Upper lobe of left lung (tissue), 6 donors: ENCODE measurements at regions not wholly inside any gene's neighbourhood (a gene's known extent, or its start where the extent isn't known, plus 50 kb on each side); places are given as distances from the start of the nearest gene placed in this dataset.

Source experiments
- ATAC-seq, 2 donors: fragments of 200-7000 bp; cut with Tn5 transposase; one replicate each; pipeline ENCODE4 v1.9.1; 2022; ENCODE audit warnings: mild to moderate bottlenecking in 2 of 2, moderate library complexity in 2 of 2; ENCODE audit not compliant: low FRiP score in 2 of 2
- DNase-seq, 2 donors: peaks; one replicate each; pipeline ENCODE4 v3.0.0-alpha.2; 2019 to 2020
- H3K27ac ChIP-seq, 4 donors: fragments of 200-600 bp; sonication (generic); one replicate each; pipeline ENCODE4 v1.5.1; 2016 to 2019
- H3K27me3 ChIP-seq, 4 donors: fragments of 200-600 bp; sonication (generic); one replicate each; pipeline ENCODE4 v1.5.1; 2017 to 2019
- H3K36me3 ChIP-seq, 4 donors: fragments of 200-600 bp; sonication (generic); one replicate each; pipeline ENCODE4 v1.5.1; 2016 to 2019
- H3K4me1 ChIP-seq, 4 donors: fragments of 200-600 bp; sonication (generic); one replicate each; pipeline ENCODE4 v1.5.1; 2018 to 2019
- H3K4me3 ChIP-seq, 4 donors: fragments of 200-600 bp; sonication (generic); one replicate each; pipeline ENCODE4 v1.5.1; 2017 to 2019; ENCODE audit warnings: mild to moderate bottlenecking in 2 of 4, moderate library complexity in 1 of 4
- H3K9me3 ChIP-seq, 4 donors: fragments of 200-600 bp; sonication (generic); one replicate each; pipeline ENCODE4 v1.5.1; 2018 to 2019
- EP300 ChIP-seq, 4 donors: sonication (generic); formaldehyde crosslinking; IDR thresholded peaks; one replicate each; pipeline ENCODE4 v1.5.1; 2017; ENCODE audit warnings: antibody characterized with exemption in 4 of 4, control low read depth in 2 of 4
- POLR2A ChIP-seq, 4 donors: fragments of 450-650 bp; IDR thresholded peaks; one replicate each; pipeline ENCODE4 v1.5.1; 2016 to 2017; ENCODE audit warnings: antibody characterized with exemption in 4 of 4, mild to moderate bottlenecking in 2 of 4
- POLR2AphosphoS5 ChIP-seq, 2 donors: sonication (generic); formaldehyde crosslinking; IDR thresholded peaks; one replicate each; pipeline ENCODE4 v1.5.1; 2017; ENCODE audit warnings: antibody characterized with exemption in 2 of 2
- WGBS, 2 donors: methylation state at CpG; one replicate each; pipeline ENCODE4 v1.1.5; 2017 to 2018; 5-methylcytosine and 5-hydroxymethylcytosine counted together
- TF ChIP-seq, protein P1 (sequence below), 6 experiments: fragments of 450-650 bp in 4 of 6; fragments of 200-600 bp in 2 of 6; sonication (generic) in 2 of 6; IDR thresholded peaks; one replicate each; pipeline ENCODE4 v1.5.1; 2016 to 2019; ENCODE audit warnings: antibody characterized with exemption in 6 of 6
- donor health status: DM: no; HTN: no; CAD: no; lungs with moderate emphysema.
- donor health status: DM: no; HTN: yes; CAD: no; lungs with severe emphysema.

DNA sequence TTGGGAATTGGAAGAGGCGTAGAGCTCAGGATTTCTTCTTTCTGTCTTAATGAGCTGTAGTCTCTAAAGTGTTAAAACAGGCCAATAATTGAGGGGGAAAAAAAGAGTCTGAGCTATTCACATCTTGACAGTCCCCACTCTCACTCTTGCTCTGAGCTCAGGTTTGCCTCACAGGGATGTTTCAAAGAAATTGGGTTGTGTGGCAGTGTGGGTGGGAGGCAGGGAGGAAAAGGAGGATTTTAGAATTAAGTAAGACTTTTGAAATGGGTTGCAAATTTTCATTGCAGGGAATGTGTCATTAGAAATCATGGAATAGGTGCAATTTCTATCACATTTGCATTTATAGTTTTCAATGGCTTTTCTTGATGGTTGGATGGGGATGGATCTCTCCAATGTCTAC is 338.8 kb upstream of the KIRREL3 start:
- WGBS, 2 donors: 89 to 100% methylated on average over 1 of the region's 1 CpG

DNA sequence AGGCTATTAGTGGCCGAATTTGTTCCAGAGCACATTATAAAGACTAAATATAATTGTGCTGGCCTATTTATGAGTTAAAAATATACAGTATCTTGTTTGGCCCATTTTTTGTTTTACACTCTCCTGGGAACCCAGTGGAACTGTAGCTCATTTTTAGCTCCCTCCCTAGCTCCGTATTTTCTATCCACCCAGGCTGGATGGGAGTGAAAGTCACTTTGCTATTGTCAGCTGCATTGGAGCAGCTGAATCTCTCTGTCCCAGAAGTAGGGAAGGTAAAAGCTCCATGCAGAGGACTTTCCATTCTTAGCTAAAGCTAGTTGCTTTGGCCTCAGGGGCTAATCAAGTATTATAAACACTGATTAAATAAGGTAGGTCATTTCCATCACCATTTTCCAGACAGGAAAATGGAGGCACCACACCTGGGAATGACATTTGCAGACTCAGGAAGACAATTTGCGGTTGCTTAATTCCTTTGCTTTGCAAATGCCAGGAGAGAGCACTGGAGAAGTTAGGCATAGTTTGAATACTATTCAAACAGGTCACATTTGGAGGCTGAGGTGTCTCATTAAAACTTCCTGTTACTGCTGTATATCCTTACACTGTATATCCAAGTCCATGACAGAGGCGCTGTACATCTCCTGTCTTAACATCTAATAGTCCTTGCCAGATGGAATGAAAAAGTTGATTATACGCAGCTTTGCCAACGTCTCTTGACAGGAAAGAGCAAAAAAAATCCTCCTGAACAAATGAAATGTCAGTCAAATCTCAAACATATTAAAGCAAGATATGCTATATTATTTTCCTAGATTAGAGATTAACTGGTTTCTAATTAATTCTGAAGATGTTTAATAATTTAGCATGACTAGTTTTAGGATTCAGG is 338.1 kb upstream of the KIRREL3 start:
- H3K27ac ChIP-seq: no peak overlapping the region
- DNase-seq: no peak
- H3K9me3 ChIP-seq: no peaks in the 10 kb centered on the region
- 73 to 76% methylated on average over 6 of the region's 6 CpGs for WGBS, 2 donors
- no peak for ATAC-seq
- TF ChIP-seq EP300 (IDR thresholded peaks at IDR 0.05): no peak
- TF ChIP-seq POLR2A (IDR thresholded peaks at IDR 0.05): no peak
- TF ChIP-seq, protein P1, sequence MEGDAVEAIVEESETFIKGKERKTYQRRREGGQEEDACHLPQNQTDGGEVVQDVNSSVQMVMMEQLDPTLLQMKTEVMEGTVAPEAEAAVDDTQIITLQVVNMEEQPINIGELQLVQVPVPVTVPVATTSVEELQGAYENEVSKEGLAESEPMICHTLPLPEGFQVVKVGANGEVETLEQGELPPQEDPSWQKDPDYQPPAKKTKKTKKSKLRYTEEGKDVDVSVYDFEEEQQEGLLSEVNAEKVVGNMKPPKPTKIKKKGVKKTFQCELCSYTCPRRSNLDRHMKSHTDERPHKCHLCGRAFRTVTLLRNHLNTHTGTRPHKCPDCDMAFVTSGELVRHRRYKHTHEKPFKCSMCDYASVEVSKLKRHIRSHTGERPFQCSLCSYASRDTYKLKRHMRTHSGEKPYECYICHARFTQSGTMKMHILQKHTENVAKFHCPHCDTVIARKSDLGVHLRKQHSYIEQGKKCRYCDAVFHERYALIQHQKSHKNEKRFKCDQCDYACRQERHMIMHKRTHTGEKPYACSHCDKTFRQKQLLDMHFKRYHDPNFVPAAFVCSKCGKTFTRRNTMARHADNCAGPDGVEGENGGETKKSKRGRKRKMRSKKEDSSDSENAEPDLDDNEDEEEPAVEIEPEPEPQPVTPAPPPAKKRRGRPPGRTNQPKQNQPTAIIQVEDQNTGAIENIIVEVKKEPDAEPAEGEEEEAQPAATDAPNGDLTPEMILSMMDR (IDR thresholded peaks at IDR 0.05): no peak
- TF ChIP-seq POLR2AphosphoS5 (IDR thresholded peaks at IDR 0.05): no peak
- H3K4me3 ChIP-seq: no peak overlapping the region
- no peaks in the 10 kb centered on the region for H3K36me3 ChIP-seq
- H3K4me1 ChIP-seq: no peaks in the 10 kb centered on the region
- H3K27me3 ChIP-seq: no peaks in the 10 kb centered on the region

More for the DNA sequence above, 338.8 kb upstream of the KIRREL3 start:
- H3K4me1 ChIP-seq: no peaks in the 10 kb centered on the region
- no peaks in the 10 kb centered on the region for H3K9me3 ChIP-seq
- no peaks in the 10 kb centered on the region for H3K27me3 ChIP-seq
- H3K4me3 ChIP-seq: no peak overlapping the region
- ATAC-seq (no peak), DNase-seq (no peak)
- H3K27ac ChIP-seq: no peak overlapping the region
- H3K36me3 ChIP-seq: no peaks in the 10 kb centered on the region
- TF ChIP-seq EP300 (IDR thresholded peaks at IDR 0.05): no peak
- TF ChIP-seq POLR2A (IDR thresholded peaks at IDR 0.05): no peak
- TF ChIP-seq, protein P1 (IDR thresholded peaks at IDR 0.05): no peak
- TF ChIP-seq POLR2AphosphoS5 (IDR thresholded peaks at IDR 0.05): no peak

DNA sequence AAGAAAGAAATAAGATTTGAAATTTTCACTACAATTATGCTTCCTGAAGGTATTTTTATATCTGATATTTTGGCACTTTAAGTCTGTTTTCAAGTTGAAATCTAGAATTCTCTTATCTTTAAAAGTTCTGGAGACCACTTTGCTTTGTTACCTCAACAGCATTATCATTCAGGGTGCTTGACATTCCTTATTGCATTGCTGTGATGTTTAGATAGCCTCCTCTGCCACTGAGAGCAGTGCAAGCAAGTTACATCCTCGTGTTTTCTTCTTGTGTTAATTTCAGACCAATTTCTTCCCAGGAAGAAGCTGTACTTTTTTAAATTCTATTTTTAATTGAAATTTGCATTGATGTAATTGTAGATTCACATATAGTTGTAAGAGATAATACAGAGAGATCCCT is 333.9 kb upstream of the KIRREL3 start:
- H3K4me1 ChIP-seq: no peaks in the 10 kb centered on the region
- no peaks in the 10 kb centered on the region for H3K36me3 ChIP-seq
- no peak overlapping the region for H3K27ac ChIP-seq
- H3K4me3 ChIP-seq: no peak overlapping the region
- TF ChIP-seq, protein P1 (IDR thresholded peaks at IDR 0.05): no peak
- TF ChIP-seq POLR2A (IDR thresholded peaks at IDR 0.05) (no peak), POLR2AphosphoS5 (IDR thresholded peaks at IDR 0.05) (no peak), EP300 (IDR thresholded peaks at IDR 0.05) (no peak)
- WGBS, 2 donors: 62 to 64% methylated on average over 1 of the region's 1 CpG
- no peak for ATAC-seq
- peaks cover 0 to 4% (median 0%) of the 10 kb centered on the region in 4 donors for H3K9me3 ChIP-seq
- H3K27me3 ChIP-seq: no peaks in the 10 kb centered on the region
- DNase-seq: no peak

DNA sequence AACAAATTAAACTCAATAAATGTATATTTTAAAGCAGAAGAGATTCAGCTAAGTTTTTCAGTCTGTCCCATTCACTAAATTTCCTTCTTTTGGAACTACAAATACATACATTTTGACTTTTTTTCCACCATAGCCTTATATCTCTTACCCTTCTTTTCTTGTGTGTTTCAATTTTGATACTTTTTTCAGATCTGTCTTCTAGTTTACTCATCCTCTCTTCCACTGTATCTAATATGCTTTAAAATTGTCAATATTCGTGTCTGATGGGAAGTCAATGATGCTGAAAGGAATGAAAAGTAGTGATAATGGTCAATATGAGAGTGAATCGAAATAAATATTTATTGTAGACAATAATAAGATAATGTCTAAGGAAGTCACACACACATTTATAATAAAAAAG is 332.3 kb upstream of the KIRREL3 start:
- H3K4me3 ChIP-seq: no peak overlapping the region
- ATAC-seq (no peak), DNase-seq (no peak)
- TF ChIP-seq POLR2A (IDR thresholded peaks at IDR 0.05) (no peak), POLR2AphosphoS5 (IDR thresholded peaks at IDR 0.05) (no peak), EP300 (IDR thresholded peaks at IDR 0.05) (no peak)
- TF ChIP-seq, protein P1 (IDR thresholded peaks at IDR 0.05): no peak
- H3K4me1 ChIP-seq: no peaks in the 10 kb centered on the region
- H3K9me3 ChIP-seq: peaks cover 0 to 4% (median 0%) of the 10 kb centered on the region in 4 donors
- no peaks in the 10 kb centered on the region for H3K36me3 ChIP-seq
- H3K27me3 ChIP-seq: no peaks in the 10 kb centered on the region
- WGBS, 2 donors: 73 to 77% methylated on average over 2 of the region's 2 CpGs
- H3K27ac ChIP-seq: no peak overlapping the region

DNA sequence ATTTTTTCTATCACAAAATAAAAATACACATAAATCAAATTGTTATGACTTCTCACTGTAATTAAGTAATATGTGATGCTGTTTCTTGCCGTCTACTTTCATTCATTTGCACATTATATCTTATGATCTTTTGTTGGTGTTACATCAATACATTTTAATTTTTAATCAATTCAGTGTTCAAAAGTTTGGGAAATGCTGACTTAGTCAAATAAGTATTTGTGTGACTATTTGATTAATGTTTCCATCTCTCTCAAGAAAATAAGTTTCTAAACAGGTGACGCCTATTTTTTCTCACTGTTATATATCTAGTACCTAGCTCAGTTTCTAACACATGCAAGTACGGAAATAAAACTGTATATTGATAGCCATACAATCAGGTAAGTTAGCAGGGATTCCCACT is 329.5 kb upstream of the KIRREL3 start:
- Histone ChIP-seq H3K27me3 (no peaks in the 10 kb centered on the region), H3K4me3 (no peak overlapping the region), H3K9me3 (peaks cover 0 to 4% (median 0%) of the 10 kb centered on the region in 4 donors), H3K4me1 (no peaks in the 10 kb centered on the region), H3K27ac (no peak overlapping the region), H3K36me3 (no peaks in the 10 kb centered on the region)
- ATAC-seq (no peak), DNase-seq (no peak)
- TF ChIP-seq, protein P1 (IDR thresholded peaks at IDR 0.05): no peak
- TF ChIP-seq EP300 (IDR thresholded peaks at IDR 0.05) (no peak), POLR2AphosphoS5 (IDR thresholded peaks at IDR 0.05) (no peak), POLR2A (IDR thresholded peaks at IDR 0.05) (no peak)
- 57% methylated on average over 3 of the region's 3 CpGs for WGBS, 2 donors
